ENCODE measurements at regions not wholly inside any gene's neighbourhood (a gene's known extent, or its start where the extent isn't known, plus 50 kb on each side); places are given as distances from the start of the nearest gene placed in this dataset.

- TF ChIP-seq CTCF (IDR thresholded peaks at IDR 0.05) (no peak), POLR2A (IDR thresholded peaks at IDR 0.05) (no peak), POLR2AphosphoS5 (IDR thresholded peaks at IDR 0.05) (no peak)
These were observed 162.6 kb downstream of the MMUT start for GRCh38 chr6:49300443-49300842.
